GM18867 (cell line): ENCODE measurements at regions not wholly inside any gene's neighbourhood (a gene's known extent, or its start where the extent isn't known, plus 50 kb on each side); places are given as distances from the start of the nearest gene placed in this dataset.

Experiments used
- ATAC-seq: cut with Tn5 transposase; IDR thresholded peaks from one replicate; pipeline ENCODE4 v1.9.1; 2021; ENCODE audit warnings: mild to moderate bottlenecking, moderate library complexity; ENCODE audit not compliant: unreplicated experiment

- no peak for ATAC-seq
These were observed 194.8 kb downstream of the ATG4C start for GRCh38 chr1:62978741-62979140.

- ATAC-seq: no peak
These were observed 197.5 kb downstream of the ATG4C start for GRCh38 chr1:62981434-62981833.

GRCh38 chr1:62988867-62989266, 204.9 kb downstream of the ATG4C start:
- ATAC-seq: no peak

- ATAC-seq: no peak
These were observed 205.6 kb downstream of the ATG4C start for GRCh38 chr1:62989497-62989896.

GRCh38 chr1:62991152-62991551, 207.2 kb downstream of the ATG4C start:
- no peak for ATAC-seq

GRCh38 chr1:62993844-62994243, 209.9 kb downstream of the ATG4C start:
- no peak for ATAC-seq

GRCh38 chr1:62995173-62995572, 211.2 kb downstream of the ATG4C start:
- no peak for ATAC-seq

- ATAC-seq: no peak
These were observed 214.0 kb downstream of the ATG4C start for GRCh38 chr1:62997884-62998283.

GRCh38 chr1:62998845-62999649, 215.1 kb downstream of the ATG4C start:
- ATAC-seq: no peak

- no peak for ATAC-seq
These were observed 216.6 kb downstream of the ATG4C start for GRCh38 chr1:63000508-63000907.

GRCh38 chr1:63004868-63005267, 220.9 kb downstream of the ATG4C start:
- no peak for ATAC-seq

- ATAC-seq: no peak
These were observed 221.9 kb downstream of the ATG4C start for GRCh38 chr1:63005812-63006211.

GRCh38 chr1:63009421-63009820, 225.5 kb downstream of the ATG4C start:
- no peak for ATAC-seq

- no peak for ATAC-seq
These were observed 227.2 kb downstream of the ATG4C start for GRCh38 chr1:63010913-63011660.

- no peak for ATAC-seq
These were observed 228.4 kb downstream of the ATG4C start for GRCh38 chr1:63012339-63012738.

GRCh38 chr1:63014267-63014666, 230.3 kb downstream of the ATG4C start:
- no peak for ATAC-seq

GRCh38 chr1:63022319-63022718, 238.4 kb downstream of the ATG4C start:
- ATAC-seq: no peak

- no peak for ATAC-seq
These were observed 239.2 kb downstream of the ATG4C start for GRCh38 chr1:63023171-63023570.

- ATAC-seq: no peak
These were observed 239.7 kb downstream of the ATG4C start for GRCh38 chr1:63023637-63024036.

GRCh38 chr1:63024132-63024531, 240.2 kb downstream of the ATG4C start:
- ATAC-seq: no peak

- ATAC-seq: no peak
These were observed 243.2 kb downstream of the ATG4C start for GRCh38 chr1:63027176-63027575.

GRCh38 chr1:63032171-63032570, 248.2 kb downstream of the ATG4C start:
- no peak for ATAC-seq
